HG03558 (cell line): ENCODE measurements at regions not wholly inside any gene's neighbourhood (a gene's known extent, or its start where the extent isn't known, plus 50 kb on each side); places are given as distances from the start of the nearest gene placed in this dataset.
A peak's percentile ranks its signal among the peaks of the same experiment; 100 is the strongest.
"Not testable (repeated sequence)": the region's sequence is repeated elsewhere in the genome, so short reads cannot be mapped to it uniquely, and the experiment has no call there.

Experiments
- ATAC-seq: cut with Tn5 transposase; IDR thresholded peaks from one replicate; pipeline ENCODE4 v1.9.1; 2021; ENCODE audit warnings: moderate number of reproducible peaks; ENCODE audit not compliant: unreplicated experiment; ENCODE audit errors: extremely low read depth

- not testable (repeated sequence) for ATAC-seq
Measured at GRCh38 chr7:65177041-65177440, 170.6 kb upstream of the ERV3-1 start.

- ATAC-seq = not testable (repeated sequence)
Measured at GRCh38 chr7:65150105-65150504, 143.6 kb upstream of the ERV3-1 start.

- ATAC-seq = not testable (repeated sequence)
Measured at GRCh38 chr7:65146118-65146914, 139.8 kb upstream of the ERV3-1 start.

DNA sequence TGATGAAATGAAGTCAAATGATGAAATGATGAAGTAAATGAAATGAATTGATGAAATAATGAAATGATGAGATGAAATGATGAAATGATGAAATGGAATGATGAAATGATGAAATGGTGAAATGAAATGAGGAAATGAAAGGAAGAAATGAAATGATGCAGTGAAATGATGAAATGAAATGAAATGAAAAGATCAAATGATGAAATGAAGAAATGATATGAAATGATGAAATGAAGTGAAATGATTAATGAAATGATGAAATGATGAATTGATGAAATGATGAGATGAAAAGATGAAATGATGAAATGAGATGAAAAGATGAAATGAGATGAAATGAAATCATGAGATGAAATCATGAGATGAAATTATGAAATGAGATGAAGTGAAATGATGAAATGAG lies 139.2 kb upstream of the ERV3-1 start:
- not testable (repeated sequence) for ATAC-seq

DNA sequence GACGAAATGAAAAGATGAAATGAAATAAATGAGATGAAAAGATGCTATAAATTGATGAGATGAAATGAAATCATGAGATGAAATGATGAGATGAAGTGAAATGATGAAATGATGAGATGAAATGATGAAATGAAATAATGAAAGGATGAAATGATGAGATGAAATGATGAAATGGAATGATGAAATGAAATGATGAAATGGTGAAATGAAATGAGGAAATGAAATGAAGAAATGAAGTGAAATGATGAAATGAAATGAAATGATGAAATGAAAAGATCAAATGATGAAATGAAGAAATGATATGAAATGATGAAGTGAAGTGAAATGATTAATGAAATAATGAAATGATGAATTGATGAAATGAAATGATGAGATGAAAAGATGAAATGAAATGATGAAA lies 138.5 kb upstream of the ERV3-1 start:
- ATAC-seq = not testable (repeated sequence)

DNA sequence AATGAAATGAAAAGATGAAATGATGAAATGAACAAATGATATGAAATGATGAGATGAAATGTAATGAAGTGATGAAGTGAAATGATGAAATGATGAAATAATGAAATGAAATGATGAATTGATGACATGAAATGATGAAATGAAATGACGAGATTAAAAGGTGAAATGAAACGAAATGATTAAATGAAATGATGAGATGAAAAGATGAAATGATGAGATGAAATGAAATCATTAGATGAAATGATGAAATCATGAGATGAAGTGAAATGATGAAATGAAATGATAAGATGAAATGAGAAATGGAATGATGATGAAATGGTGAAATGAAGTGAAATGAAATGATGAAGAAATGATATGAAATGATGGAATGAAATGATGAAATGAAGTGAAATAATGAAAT lies 138.1 kb upstream of the ERV3-1 start:
- not testable (repeated sequence) for ATAC-seq

DNA sequence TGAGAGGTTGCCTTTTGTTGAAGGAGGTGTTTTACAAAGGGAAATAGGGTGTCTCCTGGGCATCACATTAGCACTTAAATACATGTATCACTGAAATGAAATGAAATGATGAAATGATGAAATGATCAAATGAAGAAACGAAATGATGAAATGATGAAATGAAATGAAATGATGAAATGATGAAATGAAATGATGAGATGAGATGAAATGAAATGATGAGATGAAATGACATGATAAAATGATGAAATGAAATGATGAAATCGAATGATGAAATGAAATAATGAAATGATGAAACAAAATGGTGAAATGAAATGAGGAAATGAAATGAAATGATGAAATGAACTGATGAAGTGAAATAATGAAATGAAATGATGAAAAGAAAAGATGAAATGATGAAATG lies 137.6 kb upstream of the ERV3-1 start:
- not testable (repeated sequence) for ATAC-seq

GRCh38 chr7:65141894-65142293 lies 135.4 kb upstream of the ERV3-1 start:
- not testable (repeated sequence) for ATAC-seq

DNA sequence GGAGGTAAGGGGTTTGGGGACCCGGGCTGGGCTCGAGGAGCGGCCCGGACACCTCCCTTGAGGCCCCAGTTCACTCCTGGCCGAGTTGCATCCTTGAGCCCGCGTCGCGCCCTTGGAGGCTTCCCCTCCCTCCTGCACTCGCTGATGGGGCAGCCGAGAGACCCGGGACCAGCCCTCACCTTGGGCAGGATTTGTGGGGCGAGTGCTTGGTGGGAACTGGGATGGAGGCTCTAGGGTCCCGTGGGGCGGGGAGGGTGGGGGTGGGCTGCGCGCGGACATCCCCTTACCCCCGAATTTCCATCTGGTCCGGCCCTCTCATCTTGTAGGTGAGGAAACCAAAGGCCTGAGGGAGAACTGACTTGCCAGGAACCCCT lies 134.9 kb upstream of the ERV3-1 start:
- ATAC-seq = not testable (repeated sequence)

DNA sequence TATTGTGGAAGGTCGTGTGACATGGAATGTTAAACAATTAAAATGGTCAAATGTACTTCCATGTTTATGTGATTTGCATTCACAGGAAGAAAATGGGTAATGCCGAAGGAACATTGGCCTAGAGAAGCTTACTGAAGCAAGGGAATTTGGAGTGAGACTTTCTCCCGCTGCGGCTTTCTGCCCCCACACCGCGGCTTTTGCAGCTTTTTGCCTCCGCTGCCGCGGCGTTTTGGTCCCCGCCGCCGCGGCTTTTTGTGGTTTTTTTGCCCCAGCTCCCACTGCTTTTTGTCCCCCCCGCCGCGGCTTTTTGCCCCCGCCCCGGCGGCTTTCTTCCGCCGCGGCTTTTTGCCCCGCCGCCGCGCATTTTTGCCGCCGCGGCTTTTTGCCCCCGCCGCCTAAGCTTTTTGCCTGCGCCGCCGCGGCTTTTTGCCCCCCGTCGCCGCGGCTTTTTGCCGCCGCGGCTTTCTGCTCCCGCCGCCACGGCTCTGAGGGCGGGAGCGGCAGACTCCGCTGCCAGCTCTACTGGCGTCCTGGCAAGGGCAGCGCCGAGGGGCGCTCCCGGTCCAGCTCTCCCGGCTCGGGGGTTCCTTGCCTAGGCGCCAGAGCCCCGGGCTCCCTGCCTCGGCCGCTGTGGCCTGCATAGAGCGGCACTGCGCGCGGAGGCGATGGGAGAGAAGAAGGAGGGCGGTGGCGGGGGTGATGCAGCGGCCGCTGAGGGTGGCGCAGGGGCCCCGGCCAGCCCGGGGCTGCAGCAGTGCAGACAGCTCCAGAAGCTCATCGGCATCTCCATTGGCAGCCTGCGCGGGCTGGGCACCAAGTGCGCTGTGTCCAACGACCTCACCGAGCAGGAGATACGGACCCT lies 134.3 kb upstream of the ERV3-1 start:
- ATAC-seq = not testable (repeated sequence)

DNA sequence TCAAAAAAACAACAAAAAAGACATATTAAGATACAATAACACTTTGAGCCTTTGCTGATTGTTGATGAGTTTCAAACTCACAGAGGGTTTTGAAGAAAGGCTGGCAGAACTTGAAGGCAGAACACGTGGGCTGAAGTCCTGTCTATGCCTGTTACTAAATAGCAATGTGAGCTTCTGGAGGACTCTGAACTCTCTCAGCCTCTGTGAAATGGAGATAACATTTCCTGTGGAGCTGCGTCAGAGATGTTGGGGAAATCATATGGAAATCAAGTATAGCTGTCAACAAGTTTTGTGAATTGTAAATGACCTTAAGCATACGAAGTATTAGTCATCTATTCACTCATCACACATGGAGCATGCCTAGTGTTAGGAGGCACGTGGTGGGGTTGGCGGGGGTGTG lies 130.4 kb upstream of the ERV3-1 start:
- ATAC-seq = not testable (repeated sequence)

DNA sequence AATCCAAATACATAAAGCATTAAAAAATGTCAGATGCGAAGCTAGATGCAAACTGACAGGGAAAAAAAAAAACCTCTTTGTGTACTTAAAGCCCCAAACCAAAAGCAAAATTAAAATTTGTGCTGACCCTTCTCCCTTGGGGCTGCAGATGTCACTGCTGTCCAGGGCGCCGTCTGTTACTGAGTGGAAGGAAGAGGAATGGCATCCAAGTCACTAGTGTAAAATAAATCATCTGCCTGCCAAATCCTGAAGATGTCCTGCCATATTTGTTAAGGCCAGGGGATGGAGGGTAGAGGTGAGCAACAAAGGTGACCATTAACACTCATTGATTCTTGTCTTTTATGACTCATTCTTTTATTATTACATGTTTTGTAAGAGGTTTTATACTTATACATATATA lies 126.6 kb upstream of the ERV3-1 start:
- not testable (repeated sequence) for ATAC-seq

- ATAC-seq = not testable (repeated sequence)
Measured at GRCh38 chr7:65132256-65132655, 125.8 kb upstream of the ERV3-1 start.

GRCh38 chr7:65127364-65127763 lies 120.9 kb upstream of the ERV3-1 start:
- not testable (repeated sequence) for ATAC-seq

DNA sequence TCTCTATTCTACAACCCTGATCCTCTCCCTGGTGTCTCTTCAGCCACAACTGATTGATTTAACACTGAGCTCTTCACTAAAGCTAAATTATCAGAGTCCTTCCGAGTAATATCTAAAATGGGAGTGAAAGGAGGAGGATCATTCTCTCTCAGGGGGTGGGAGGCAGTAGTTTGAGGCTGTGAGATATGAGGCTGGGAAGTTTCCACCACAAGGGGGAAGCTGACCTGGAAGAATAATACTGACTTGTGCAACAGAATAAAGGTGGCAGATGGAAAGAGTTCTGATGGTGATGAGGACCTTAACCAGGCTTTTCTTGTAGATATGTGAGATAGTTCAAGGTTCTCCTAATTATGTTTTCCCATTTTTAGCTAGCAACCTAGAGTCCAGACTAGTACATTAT lies 118.1 kb upstream of the ERV3-1 start:
- not testable (repeated sequence) for ATAC-seq

DNA sequence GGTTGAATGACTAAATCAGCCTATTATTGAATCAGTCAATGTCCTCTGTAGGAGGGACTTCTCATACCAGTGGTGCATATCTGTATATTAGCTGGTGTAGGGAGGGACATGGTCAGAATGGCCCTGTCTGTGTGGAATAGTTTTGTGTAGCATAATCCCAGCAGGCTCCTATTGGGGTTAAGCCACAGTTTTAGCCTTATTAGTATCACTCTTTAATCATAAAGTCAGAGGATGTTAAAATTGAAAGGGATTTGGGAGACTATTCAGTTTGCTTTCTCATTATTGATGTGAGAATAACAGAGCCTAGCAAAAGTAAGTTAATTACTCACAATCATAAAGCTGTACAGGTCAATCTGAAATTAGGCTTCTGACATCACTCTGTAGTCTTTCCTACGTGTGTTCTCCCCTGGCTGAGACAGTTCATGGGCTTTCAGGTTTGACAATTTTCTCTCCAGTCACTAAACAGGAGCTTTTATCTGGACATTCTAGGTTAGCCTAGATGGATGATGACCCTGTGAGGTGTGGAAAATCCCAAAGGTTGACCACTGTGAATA lies 99.2 kb upstream of the ERV3-1 start:
- not testable (repeated sequence) for ATAC-seq

DNA sequence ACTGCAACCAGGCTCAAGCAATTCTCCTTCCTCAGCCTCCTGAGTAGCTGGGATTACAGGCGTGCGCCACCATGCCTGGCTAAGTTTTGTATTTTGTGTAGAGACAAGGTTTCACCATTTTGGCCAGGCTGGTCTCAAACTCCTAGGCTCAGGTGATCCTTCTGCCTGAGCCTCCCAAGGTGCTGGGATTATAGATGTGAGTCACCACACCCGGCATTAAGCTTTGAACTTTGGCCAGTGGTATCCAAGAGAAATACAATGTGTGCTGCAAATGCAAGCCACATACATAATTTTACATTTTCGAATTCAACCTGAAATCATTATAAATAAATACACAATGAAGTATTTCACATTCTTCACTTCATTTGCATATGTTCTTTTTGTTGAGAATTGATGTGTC lies 94.0 kb upstream of the ERV3-1 start:
- ATAC-seq = not testable (repeated sequence)

DNA sequence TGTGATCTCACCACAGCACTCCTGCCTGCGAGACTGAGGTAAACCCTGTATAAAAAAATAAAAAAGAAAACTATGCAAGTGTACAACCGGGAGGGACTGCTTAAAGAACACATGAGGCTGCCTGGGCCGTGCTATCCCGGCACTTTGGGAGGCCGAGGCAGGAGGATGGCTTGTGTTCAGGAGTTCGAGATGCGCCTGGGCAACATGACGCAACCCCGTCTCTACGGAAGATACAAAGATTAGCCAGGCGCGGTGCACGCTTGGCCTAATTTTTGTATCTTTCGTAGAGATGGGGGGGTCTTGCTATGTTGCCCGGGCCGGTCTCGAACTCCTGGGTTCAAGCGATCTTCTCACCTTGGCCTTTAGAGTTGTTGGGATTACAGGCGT lies 75.2 kb upstream of the ERV3-1 start:
- not testable (repeated sequence) for ATAC-seq

GRCh38 chr7:65080799-65081668 lies 74.5 kb upstream of the ERV3-1 start:
- ATAC-seq = peak; percentile 98

- ATAC-seq = not testable (repeated sequence)
Measured at GRCh38 chr7:65074959-65075358, 68.5 kb upstream of the ERV3-1 start.
